ENCODE measurements at regions not wholly inside any gene's neighbourhood (a gene's known extent, or its start where the extent isn't known, plus 50 kb on each side); places are given as distances from the start of the nearest gene placed in this dataset.

DNA sequence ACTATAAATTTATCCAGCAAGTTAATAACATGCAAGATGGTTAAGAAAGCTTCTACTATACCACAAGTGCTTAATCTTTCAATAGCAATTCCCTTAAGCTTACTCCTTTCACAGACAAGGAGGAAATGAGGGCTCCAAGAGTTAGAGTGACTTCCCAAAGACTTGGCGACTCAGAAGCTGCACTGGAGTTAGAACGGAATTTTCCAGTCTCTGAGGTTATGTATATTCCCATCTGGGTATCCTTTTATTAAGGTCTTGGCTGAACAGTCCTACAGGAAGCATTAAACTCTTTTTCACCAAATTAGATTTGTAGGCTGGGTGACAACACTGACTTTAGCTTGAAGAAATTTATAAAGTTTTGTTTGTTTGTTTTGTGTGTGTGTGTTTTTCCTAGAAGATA, 256.9 kb upstream of the DPP10 start:
- H3K27ac ChIP-seq, result no peak overlapping the region
- no peak overlapping the region for H3K4me3 ChIP-seq
- TF ChIP-seq, protein P1, sequence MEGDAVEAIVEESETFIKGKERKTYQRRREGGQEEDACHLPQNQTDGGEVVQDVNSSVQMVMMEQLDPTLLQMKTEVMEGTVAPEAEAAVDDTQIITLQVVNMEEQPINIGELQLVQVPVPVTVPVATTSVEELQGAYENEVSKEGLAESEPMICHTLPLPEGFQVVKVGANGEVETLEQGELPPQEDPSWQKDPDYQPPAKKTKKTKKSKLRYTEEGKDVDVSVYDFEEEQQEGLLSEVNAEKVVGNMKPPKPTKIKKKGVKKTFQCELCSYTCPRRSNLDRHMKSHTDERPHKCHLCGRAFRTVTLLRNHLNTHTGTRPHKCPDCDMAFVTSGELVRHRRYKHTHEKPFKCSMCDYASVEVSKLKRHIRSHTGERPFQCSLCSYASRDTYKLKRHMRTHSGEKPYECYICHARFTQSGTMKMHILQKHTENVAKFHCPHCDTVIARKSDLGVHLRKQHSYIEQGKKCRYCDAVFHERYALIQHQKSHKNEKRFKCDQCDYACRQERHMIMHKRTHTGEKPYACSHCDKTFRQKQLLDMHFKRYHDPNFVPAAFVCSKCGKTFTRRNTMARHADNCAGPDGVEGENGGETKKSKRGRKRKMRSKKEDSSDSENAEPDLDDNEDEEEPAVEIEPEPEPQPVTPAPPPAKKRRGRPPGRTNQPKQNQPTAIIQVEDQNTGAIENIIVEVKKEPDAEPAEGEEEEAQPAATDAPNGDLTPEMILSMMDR (IDR thresholded peaks at IDR 0.05), result no peak
- no peak for TF ChIP-seq POLR2A (IDR thresholded peaks at IDR 0.05)
- no peaks in the 10 kb centered on the region for H3K36me3 ChIP-seq (replicated peaks in 1 of 2; ENCODE audit: insufficient read depth in 1 of 2, low read depth in 2 of 2)
- no peaks in the 10 kb centered on the region for H3K4me1 ChIP-seq
- H3K9me3 ChIP-seq, result no peaks in the 10 kb centered on the region
- no peaks in the 10 kb centered on the region for H3K27me3 ChIP-seq
- ATAC-seq (no peak), DNase-seq (no peak)
- intact Hi-C loops (cut with DNase I), result no loop called here
- WGBS, 2 donors, result 68 to 90% methylated on average over 2 of the region's 2 CpGs

DNA sequence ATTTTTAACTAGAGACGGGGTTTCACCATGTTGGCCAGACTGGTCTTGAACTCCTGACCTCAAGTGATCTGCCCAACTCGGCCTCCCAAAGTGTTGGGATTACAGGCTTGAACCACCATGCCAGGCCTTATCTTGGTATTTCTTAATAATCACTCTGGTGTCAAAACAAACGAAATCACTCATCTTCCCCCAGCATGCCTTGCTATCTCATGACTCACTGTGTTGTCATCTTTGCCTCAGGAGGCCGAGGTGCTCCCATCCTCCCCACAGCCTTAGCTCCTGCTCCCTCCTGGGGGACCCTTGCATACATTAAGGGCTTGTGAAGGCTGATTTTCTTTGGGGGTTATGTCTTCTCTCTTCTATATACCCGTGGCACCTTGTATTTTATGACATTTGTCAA, 250.1 kb upstream of the DPP10 start:
- ATAC-seq, result no peak

GRCh38 chr2:114201781-114202180, 240.7 kb upstream of the DPP10 start:
- Histone ChIP-seq H3K9me3 (no peaks in the 10 kb centered on the region), H3K4me3 (no peak overlapping the region), H3K27ac (no peak overlapping the region), H3K36me3 (replicated peaks in 1 of 2; ENCODE audit: insufficient read depth in 1 of 2, low read depth in 2 of 2) (no peaks in the 10 kb centered on the region), H3K4me1 (no peaks in the 10 kb centered on the region), H3K27me3 (no peaks in the 10 kb centered on the region)
- ATAC-seq (no peak), DNase-seq (no peak)
- WGBS, 2 donors, result 62 to 77% methylated on average over 3 of the region's 3 CpGs
- intact Hi-C loops (cut with DNase I), result no loop called here
- TF ChIP-seq, protein P1 (IDR thresholded peaks at IDR 0.05), result no peak
- no peak for TF ChIP-seq POLR2A (IDR thresholded peaks at IDR 0.05)

More for the DNA sequence above, 250.1 kb upstream of the DPP10 start:
- H3K4me1 ChIP-seq, result no peaks in the 10 kb centered on the region
- no peak overlapping the region for H3K4me3 ChIP-seq
- WGBS, 2 donors, result 64 to 69% methylated on average over 5 of the region's 5 CpGs
- no peaks in the 10 kb centered on the region for H3K36me3 ChIP-seq (replicated peaks in 1 of 2; ENCODE audit: insufficient read depth in 1 of 2, low read depth in 2 of 2)
- H3K27me3 ChIP-seq, result no peaks in the 10 kb centered on the region
- TF ChIP-seq POLR2A (IDR thresholded peaks at IDR 0.05), result no peak
- TF ChIP-seq, protein P1 (IDR thresholded peaks at IDR 0.05), result no peak
- intact Hi-C loops (cut with DNase I), result no loop called here
- H3K9me3 ChIP-seq, result no peaks in the 10 kb centered on the region
- no peak overlapping the region for H3K27ac ChIP-seq
- DNase-seq, result no peak

DNA sequence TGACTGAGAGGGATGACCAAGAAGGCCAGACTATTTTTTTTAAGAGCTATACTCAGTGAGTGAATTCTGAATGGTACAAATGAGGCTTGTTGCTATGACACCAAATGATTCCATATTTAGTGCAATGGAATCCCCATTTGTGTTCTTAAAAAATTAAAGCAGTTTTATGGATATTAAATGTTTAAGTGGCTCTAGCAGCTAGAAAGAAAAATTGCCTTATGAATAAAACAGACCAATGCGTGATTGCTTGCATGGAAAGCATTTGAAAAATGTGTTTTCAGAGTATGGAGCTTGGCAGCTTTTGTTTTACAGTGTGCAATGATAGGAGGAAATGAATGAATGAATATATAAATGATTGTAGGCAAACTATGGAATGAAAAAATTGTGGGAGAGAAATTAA, 238.8 kb upstream of the DPP10 start:
- H3K27ac ChIP-seq, result no peak overlapping the region
- intact Hi-C loops (cut with DNase I), result no loop called here
- no peaks in the 10 kb centered on the region for H3K27me3 ChIP-seq
- no peaks in the 10 kb centered on the region for H3K9me3 ChIP-seq
- H3K36me3 ChIP-seq (replicated peaks in 1 of 2; ENCODE audit: insufficient read depth in 1 of 2, low read depth in 2 of 2), result no peaks in the 10 kb centered on the region
- no peak for DNase-seq
- 73 to 86% methylated on average over 1 of the region's 1 CpG for WGBS, 2 donors
- H3K4me3 ChIP-seq, result peak overlapping the region in 1 of 2 donors; percentile 8
- H3K4me1 ChIP-seq, result no peaks in the 10 kb centered on the region
- no peak for ATAC-seq
- TF ChIP-seq, protein P1 (IDR thresholded peaks at IDR 0.05), result no peak
- no peak for TF ChIP-seq POLR2A (IDR thresholded peaks at IDR 0.05)

DNA sequence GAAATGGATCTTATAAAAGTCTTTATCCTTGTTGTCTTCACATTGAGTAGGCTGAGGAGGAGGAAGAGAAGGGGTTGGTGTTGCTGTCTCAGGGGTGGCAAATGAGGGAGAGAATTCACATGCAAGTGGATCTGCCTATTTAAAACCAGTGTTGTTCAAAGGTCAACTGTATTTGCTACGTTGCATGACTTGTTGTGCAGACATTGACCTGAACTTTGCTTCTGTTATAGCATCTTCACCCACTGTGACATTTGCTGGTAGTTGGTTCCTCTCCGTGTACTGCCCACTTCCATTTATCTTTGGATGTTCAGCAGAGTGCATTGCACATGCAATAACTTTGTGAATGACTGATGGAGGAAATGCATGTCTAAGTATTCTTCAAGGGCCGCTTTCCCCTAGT, 228.6 kb upstream of the DPP10 start:
- H3K27ac ChIP-seq, result no peak overlapping the region
- H3K36me3 ChIP-seq (replicated peaks in 1 of 2; ENCODE audit: insufficient read depth in 1 of 2, low read depth in 2 of 2), result no peaks in the 10 kb centered on the region
- intact Hi-C loops (cut with DNase I), result no loop called here
- no peaks in the 10 kb centered on the region for H3K27me3 ChIP-seq
- H3K9me3 ChIP-seq, result no peaks in the 10 kb centered on the region
- ATAC-seq, result no peak
- no peak for DNase-seq
- TF ChIP-seq, protein P1 (IDR thresholded peaks at IDR 0.05), result no peak
- no peak for TF ChIP-seq POLR2A (IDR thresholded peaks at IDR 0.05)
- 69 to 74% methylated on average over 3 of the region's 3 CpGs for WGBS, 2 donors
- H3K4me3 ChIP-seq, result no peak overlapping the region
- no peaks in the 10 kb centered on the region for H3K4me1 ChIP-seq

Data from body of pancreas (tissue), 4 donors.